Heart left ventricle (tissue), 16 donors: ENCODE measurements at regions not wholly inside any gene's neighbourhood (a gene's known extent, or its start where the extent isn't known, plus 50 kb on each side); places are given as distances from the start of the nearest gene placed in this dataset.

Source experiments
- ATAC-seq, 4 donors: fragments of 200-7000 bp; cut with Tn5 transposase; one replicate each; pipeline ENCODE4 v1.9.1; 2020 to 2022; ENCODE audit warnings: moderate library complexity in 4 of 4, mild to moderate bottlenecking in 3 of 4, moderate number of reproducible peaks in 1 of 4
- DNase-seq, 5 donors: peaks; one replicate each; pipeline ENCODE4 v3.0.0-alpha.2; 2020
- H3K27ac ChIP-seq, 12 donors: fragments of 200-600 bp; sonication (generic) in 4 of 12; one replicate each; pipeline versions ENCODE4 v1.5.0 to v1.8.0; 2016 to 2022; ENCODE audit warnings: mild to moderate bottlenecking in 2 of 12
- H3K27me3 ChIP-seq, 9 donors: fragments of 200-600 bp; sonication (generic) in 2 of 9; one replicate each; pipeline versions ENCODE4 v1.5.1 to v1.8.0; 2016 to 2022; ENCODE audit warnings: mild to moderate bottlenecking in 3 of 9
- H3K36me3 ChIP-seq, 9 donors: fragments of 200-600 bp; sonication (generic) in 2 of 9; one replicate each; pipeline versions ENCODE4 v1.5.0 to v1.8.0; 2018 to 2022; ENCODE audit warnings: mild to moderate bottlenecking in 2 of 9
- H3K4me1 ChIP-seq, 12 donors: fragments of 200-600 bp; sonication (generic) in 4 of 12; one replicate each; pipeline versions ENCODE4 v1.5.0 to v1.8.0; 2016 to 2022; ENCODE audit warnings: mild to moderate bottlenecking in 3 of 12
- H3K4me3 ChIP-seq, 12 donors: fragments of 200-600 bp; sonication (generic) in 4 of 12; one replicate each; pipeline versions ENCODE4 v1.5.0 to v1.8.0; 2017 to 2022; ENCODE audit warnings: mild to moderate bottlenecking in 9 of 12, moderate library complexity in 4 of 12
- H3K9me3 ChIP-seq, 12 donors: fragments of 200-600 bp; sonication (generic) in 4 of 12; one replicate each; pipeline versions ENCODE4 v1.5.0 to v1.8.0; 2016 to 2022; ENCODE audit warnings: mild to moderate bottlenecking in 1 of 12
- POLR2A ChIP-seq, 2 donors: fragments of 450-650 bp; IDR thresholded peaks; one replicate each; pipeline ENCODE4 v1.6.1; 2017; ENCODE audit warnings: antibody characterized with exemption in 2 of 2, mild to moderate bottlenecking in 2 of 2, moderate library complexity in 2 of 2
- WGBS, 4 donors: extraction: QIAGEN DNeasy Blood & Tissue Kit in 2 of 4; methylation state at CpG; one replicate each; pipeline versions ENCODE4 v1.1.5 to v1.1.7; 2013 to 2018; 5-methylcytosine and 5-hydroxymethylcytosine counted together
- intact Hi-C, 10 donors: fragments of 100-400 bp; cut with DNase I; formaldehyde crosslinking; loops; one replicate each; pipeline versions ENCODE4 v1.11.1 to v1.14.2; 2022
- TF ChIP-seq, protein P1 (sequence below), 12 donors: fragments of 200-600 bp; sonication (generic) in 4 of 12; IDR thresholded peaks; one replicate each; pipeline versions ENCODE4 v1.5.0 to v1.8.0; 2018 to 2022; ENCODE audit warnings: antibody characterized with exemption in 12 of 12, mild to moderate bottlenecking in 5 of 12
- donor health status: ischemic (EF 13 %, LVEDD 7.1; RV severe dilation, severe dysfunction).
- donor health status: healthy with polysubstance abuse.
- donor health status: DM: no; HTN: yes; CAD: no.
- donor health status: DM: no; HTN: no; CAD: no.
- donor health status: ischemic (EF 25% LVEDD 6.9; RV normal size, moderate dysfunction).
- donor health status: ischemic (EF 25% LVEDD 5.7; RV mildly dilated, moderate dysfunction).
- donor health status: healthy.
- donor health status: DM: yes; HTN: yes; CAD: no.
- donor health status: ischemic (EF 35%, LVEDD 5.7; RV mildly dilated, moderate dysfunction).
- donor health status: nonischemic (EF 11% LVEDD 7.7; RV severe dilation, severe dysfunction).
- donor health status: DM: yes; HTN: yes; CAD: no.
- donor health status: PGD.
- donor health status: ischemic (EF 29% LVEDD 5.4; RV normal size, mild dysfunction).
- donor health status: nonischemic (EF 23%, LVEDD 6.1; RV moderate dilation, normal function).

DNA sequence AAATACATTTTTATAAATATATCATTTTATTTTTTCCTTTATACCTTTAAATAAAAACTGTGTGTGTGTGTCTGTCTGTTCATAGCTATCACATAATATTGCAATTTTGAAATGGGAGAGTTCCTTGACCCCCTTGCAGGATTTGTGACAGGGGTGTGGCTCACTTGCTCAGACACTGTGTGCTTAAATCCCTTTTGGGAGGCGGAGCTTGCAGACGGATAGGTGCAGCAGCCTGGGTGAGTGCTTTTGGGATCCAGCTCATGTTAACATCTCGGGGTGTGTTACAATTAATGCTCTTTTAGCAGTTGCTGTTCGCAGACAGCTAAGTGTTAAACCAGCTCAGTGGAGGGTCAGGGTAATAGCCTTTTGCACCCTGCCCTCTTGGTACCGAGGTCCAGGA is 459.8 kb downstream of the IPMK start:
- intact Hi-C loops, result no loop called here
- H3K4me3 ChIP-seq, result no peak overlapping the region
- H3K9me3 ChIP-seq, result peaks cover 0 to 13% (median 0%) of the 10 kb centered on the region in 12 donors
- TF ChIP-seq, protein P1, sequence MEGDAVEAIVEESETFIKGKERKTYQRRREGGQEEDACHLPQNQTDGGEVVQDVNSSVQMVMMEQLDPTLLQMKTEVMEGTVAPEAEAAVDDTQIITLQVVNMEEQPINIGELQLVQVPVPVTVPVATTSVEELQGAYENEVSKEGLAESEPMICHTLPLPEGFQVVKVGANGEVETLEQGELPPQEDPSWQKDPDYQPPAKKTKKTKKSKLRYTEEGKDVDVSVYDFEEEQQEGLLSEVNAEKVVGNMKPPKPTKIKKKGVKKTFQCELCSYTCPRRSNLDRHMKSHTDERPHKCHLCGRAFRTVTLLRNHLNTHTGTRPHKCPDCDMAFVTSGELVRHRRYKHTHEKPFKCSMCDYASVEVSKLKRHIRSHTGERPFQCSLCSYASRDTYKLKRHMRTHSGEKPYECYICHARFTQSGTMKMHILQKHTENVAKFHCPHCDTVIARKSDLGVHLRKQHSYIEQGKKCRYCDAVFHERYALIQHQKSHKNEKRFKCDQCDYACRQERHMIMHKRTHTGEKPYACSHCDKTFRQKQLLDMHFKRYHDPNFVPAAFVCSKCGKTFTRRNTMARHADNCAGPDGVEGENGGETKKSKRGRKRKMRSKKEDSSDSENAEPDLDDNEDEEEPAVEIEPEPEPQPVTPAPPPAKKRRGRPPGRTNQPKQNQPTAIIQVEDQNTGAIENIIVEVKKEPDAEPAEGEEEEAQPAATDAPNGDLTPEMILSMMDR (IDR thresholded peaks at IDR 0.05), result no peak
- TF ChIP-seq POLR2A (IDR thresholded peaks at IDR 0.05), result no peak
- H3K36me3 ChIP-seq, result no peaks in the 10 kb centered on the region
- no peaks in the 10 kb centered on the region for H3K4me1 ChIP-seq
- no peak for ATAC-seq
- H3K27ac ChIP-seq, result no peak overlapping the region
- no peaks in the 10 kb centered on the region for H3K27me3 ChIP-seq
- DNase-seq, result no peak
- WGBS, 4 donors, result 68 to 81% (median 81%) methylated on average over 5 of the region's 5 CpGs

DNA sequence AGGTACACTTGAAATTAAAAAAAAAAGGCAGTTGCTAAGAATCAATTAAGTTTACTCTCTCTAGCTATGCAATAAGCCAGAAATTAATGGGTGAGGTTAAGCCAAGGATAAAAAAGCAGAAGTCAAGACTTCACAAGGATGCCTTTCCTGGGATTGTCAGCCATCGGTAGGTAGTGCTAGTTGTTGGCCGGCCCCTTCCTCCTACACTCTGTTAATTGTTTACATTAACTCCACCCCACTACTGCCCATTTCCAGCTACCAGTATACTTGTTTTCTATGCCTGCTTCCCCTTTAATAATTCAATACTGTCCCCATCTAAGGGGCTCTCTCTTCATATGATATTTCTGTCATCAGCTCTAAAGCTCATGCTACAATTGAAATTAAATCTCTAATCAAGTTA is 461.0 kb downstream of the IPMK start:
- Histone ChIP-seq H3K27ac (no peak overlapping the region), H3K27me3 (no peaks in the 10 kb centered on the region), H3K36me3 (no peaks in the 10 kb centered on the region), H3K4me3 (no peak overlapping the region), H3K4me1 (no peaks in the 10 kb centered on the region), H3K9me3 (peaks cover 0 to 13% (median 0%) of the 10 kb centered on the region in 12 donors)
- intact Hi-C loops, result no loop called here
- WGBS, 4 donors, result 63 to 80% (median 72%) methylated on average over 2 of the region's 2 CpGs
- TF ChIP-seq POLR2A (IDR thresholded peaks at IDR 0.05), result no peak
- TF ChIP-seq, protein P1 (IDR thresholded peaks at IDR 0.05), result no peak
- DNase-seq, result no peak
- ATAC-seq, result no peak

DNA sequence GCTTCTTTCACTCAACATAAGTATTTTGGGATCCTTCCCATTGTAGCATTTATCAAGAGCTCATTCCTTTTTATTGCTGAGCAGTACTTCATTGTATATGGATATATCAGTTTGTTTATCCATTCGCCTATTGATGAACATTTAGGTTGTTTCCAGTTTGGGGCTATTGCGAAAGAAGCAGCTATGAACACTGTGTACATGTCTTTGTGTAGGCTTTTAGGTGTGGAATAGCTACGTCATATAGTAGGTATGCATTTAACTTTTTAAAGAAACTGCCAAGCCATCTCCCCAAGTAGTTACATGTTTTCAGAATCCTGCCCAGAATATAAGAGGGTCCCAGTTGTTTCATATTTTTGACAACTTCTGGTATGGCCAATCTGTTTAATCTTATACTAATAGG is 468.1 kb downstream of the IPMK start:
- Histone ChIP-seq H3K9me3 (no peaks in the 10 kb centered on the region), H3K27ac (no peak overlapping the region), H3K27me3 (no peaks in the 10 kb centered on the region), H3K4me1 (no peaks in the 10 kb centered on the region), H3K4me3 (no peak overlapping the region), H3K36me3 (no peaks in the 10 kb centered on the region)
- TF ChIP-seq, protein P1 (IDR thresholded peaks at IDR 0.05), result no peak
- no peak for TF ChIP-seq POLR2A (IDR thresholded peaks at IDR 0.05)
- WGBS, 4 donors, result 82 to 88% (median 84%) methylated on average over 3 of the region's 3 CpGs
- intact Hi-C loops, result no loop called here
- ATAC-seq (no peak), DNase-seq (no peak)

DNA sequence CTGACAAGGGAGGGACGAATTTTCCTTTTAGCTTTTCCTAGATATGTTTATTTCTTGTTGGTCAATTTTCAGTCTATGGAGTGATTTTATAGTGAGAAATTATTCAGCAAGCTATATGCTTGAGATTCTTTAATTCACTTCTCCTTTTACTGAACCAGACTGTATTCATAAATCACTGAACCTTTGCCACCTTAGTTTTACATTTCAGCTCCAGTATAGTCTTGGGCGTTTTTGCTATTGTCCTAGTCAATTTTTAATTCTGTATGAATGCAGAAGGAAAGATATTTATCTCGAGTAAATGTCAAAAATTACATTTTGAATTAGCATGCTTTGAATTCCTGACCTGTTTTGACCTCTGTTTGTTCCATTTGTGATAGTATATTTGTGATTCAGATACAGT is 468.9 kb downstream of the IPMK start:
- 20 to 42% (median 39%) methylated on average over 3 of the region's 3 CpGs for WGBS, 4 donors
- no peaks in the 10 kb centered on the region for H3K27me3 ChIP-seq
- no peak for DNase-seq
- no peak overlapping the region for H3K27ac ChIP-seq
- H3K9me3 ChIP-seq, result no peaks in the 10 kb centered on the region
- TF ChIP-seq, protein P1 (IDR thresholded peaks at IDR 0.05), result no peak
- no peak for TF ChIP-seq POLR2A (IDR thresholded peaks at IDR 0.05)
- H3K4me3 ChIP-seq, result no peak overlapping the region
- intact Hi-C loops, result no loop called here
- H3K36me3 ChIP-seq, result no peaks in the 10 kb centered on the region
- no peaks in the 10 kb centered on the region for H3K4me1 ChIP-seq
- ATAC-seq, result no peak
